HEK293T (cell line): ENCODE measurements at regions not wholly inside any gene's neighbourhood (a gene's known extent, or its start where the extent isn't known, plus 50 kb on each side); places are given as distances from the start of the nearest gene placed in this dataset.

Experiments
- BHLHE40 ChIP-seq: fragments of 450-650 bp; IDR thresholded peaks from 2 replicates; pipeline ENCODE4 v1.6.1; 2016; ENCODE audit warnings: mild to moderate bottlenecking, moderate library complexity, borderline replicate concordance
- CTBP1 ChIP-seq: fragments of 450-650 bp; IDR thresholded peaks from 2 replicates; pipeline ENCODE4 v1.6.1; 2016; ENCODE audit warnings: borderline replicate concordance
- ELF4 ChIP-seq: fragments of 450-650 bp; IDR thresholded peaks from 2 replicates; pipeline ENCODE4 v1.6.1; 2017; ENCODE audit warnings: antibody characterized with exemption
- FOXK2 ChIP-seq: fragments of 450-650 bp; IDR thresholded peaks from 2 replicates; pipeline ENCODE4 v1.6.1; 2016; ENCODE audit warnings: mild to moderate bottlenecking
- PKNOX1 ChIP-seq: fragments of 450-650 bp; IDR thresholded peaks from 2 replicates; pipeline ENCODE4 v1.6.1; 2016
- SP1 ChIP-seq: fragments of 450-650 bp; IDR thresholded peaks from 2 replicates; pipeline ENCODE4 v1.6.1; 2017
- SUZ12 ChIP-seq: fragments of 450-650 bp; IDR thresholded peaks from 2 replicates; pipeline ENCODE4 v1.6.1; 2016; ENCODE audit warnings: mild to moderate bottlenecking
- TARDBP ChIP-seq: fragments of 450-650 bp; IDR thresholded peaks from 2 replicates; pipeline ENCODE4 v1.6.1; 2016

- TF ChIP-seq TARDBP (no peak), SUZ12 (no peak), ELF4 (no peak), SP1 (no peak), CTBP1 (no peak), BHLHE40 (no peak), PKNOX1 (no peak), FOXK2 (no peak)
Measured at GRCh38 chr9:74317235-74317634, 179.9 kb upstream of the RORB start.
